ENCODE measurements at regions not wholly inside any gene's neighbourhood (a gene's known extent, or its start where the extent isn't known, plus 50 kb on each side); places are given as distances from the start of the nearest gene placed in this dataset.

- Histone ChIP-seq H3K79me2 (ENCODE audit: insufficient read depth, low read length) (no peaks in the 10 kb centered on the region), H2BK120ac (ENCODE audit: low read depth, low read length, poor library complexity, severe bottlenecking) (no peak overlapping the region), H3K4me2 (ENCODE audit: insufficient read depth, insufficient read length, low read length) (no peak overlapping the region), H4K91ac (ENCODE audit: insufficient read length, low read depth, low read length) (no peak overlapping the region), H4K8ac (replicated peaks; ENCODE audit: insufficient read length, low read depth, low read length) (no peak overlapping the region), H2BK15ac (ENCODE audit: low read depth, low read length) (no peak overlapping the region), H2BK20ac (ENCODE audit: low read depth, low read length, poor library complexity, severe bottlenecking) (no peak overlapping the region), H3K27ac (ENCODE audit: insufficient read length, low read depth, low read length) (no peak overlapping the region), H2BK5ac (ENCODE audit: insufficient read length, low read length) (no peak overlapping the region), H3K23ac (ENCODE audit: insufficient read length, low read depth, low read length) (no peak overlapping the region), H3K18ac (ENCODE audit: insufficient read length, low read depth, low read length) (no peak overlapping the region), H3K27me3 (ENCODE audit: insufficient read depth, low read length) (no peaks in the 10 kb centered on the region), H3K9me3 (ENCODE audit: control insufficient read depth, low read depth, low read length) (no peaks in the 10 kb centered on the region), H3K14ac (ENCODE audit: insufficient read depth, low read length) (no peak overlapping the region), H3T11ph (ENCODE audit: low read length) (no peak overlapping the region), H3K4me1 (ENCODE audit: insufficient read depth, low read length) (no peaks in the 10 kb centered on the region), H3K9ac (ENCODE audit: extremely low read depth, insufficient read length, low read length) (no peak overlapping the region), H3K56ac (ENCODE audit: insufficient read length, low read depth, low read length) (no peak overlapping the region), H2AK5ac (ENCODE audit: insufficient read length, low read length) (no peak overlapping the region), H3K79me1 (ENCODE audit: insufficient read depth, low read depth, low read length, poor library complexity, severe bottlenecking) (no peaks in the 10 kb centered on the region), H2BK12ac (ENCODE audit: insufficient read length, low read depth, low read length) (no peak overlapping the region), H3K4ac (ENCODE audit: low read depth, low read length) (no peak overlapping the region), H4K20me1 (ENCODE audit: control insufficient read depth, insufficient read depth, insufficient read length) (no peaks in the 10 kb centered on the region), H2AFZ (ENCODE audit: low read length) (no peak overlapping the region), H3K23me2 (ENCODE audit: insufficient read length, low read depth, low read length, poor library complexity, severe bottlenecking) (no peaks in the 10 kb centered on the region), H4K5ac (ENCODE audit: insufficient read length, low read depth, low read length) (no peak overlapping the region)
- Mint-ChIP-seq H3K27ac (no peak overlapping the region), H3K9me3 (peaks cover 0 to 4% of the 10 kb centered on the region in 2 experiments; a peak in 2 of 5 replicates), H3K4me3 (no peak overlapping the region), H3K27me3 (ENCODE audit: low read depth) (peaks cover 5% of the 10 kb centered on the region; the same call in 1 of the 2 replicates), H3K36me3 (ENCODE audit: insufficient read depth in 1 of 3, low read depth in 3 of 3) (no peaks in the 10 kb centered on the region; a peak in 1 of 7 replicates), H3K4me1 (peaks cover 7 to 8% of the 10 kb centered on the region in 2 experiments; a peak in 1 of 4 replicates)
- no CpG with 5 or more reads among the region's 2 CpGs for WGBS (ENCODE audit: extremely low coverage, insufficient read length, low lambda C conversion rate)
- no peak for DNase-seq
- no peak for TF ChIP-seq CTCF (conservative IDR thresholded peaks at IDR 0.05)
Observed at GRCh38 chr20:55271371-55271770, 733.9 kb downstream of the CBLN4 start.

Data from H9 (cell line).